NT2/D1 (cell line): ENCODE measurements at regions not wholly inside any gene's neighbourhood (a gene's known extent, or its start where the extent isn't known, plus 50 kb on each side); places are given as distances from the start of the nearest gene placed in this dataset.

Experiments
- DNase-seq: peaks from one replicate; pipeline ENCODE4 v3.0.0-alpha.2; 2011; ENCODE audit warnings: low read depth, low spot score
- H3K27me3 ChIP-seq: 2 replicates; pipeline ENCODE4 v1.6.0; 2011; ENCODE audit warnings: mild to moderate bottlenecking; ENCODE audit not compliant: insufficient read length, insufficient read depth
- H3K36me3 ChIP-seq: 2 replicates; pipeline ENCODE4 v1.6.1; 2011; ENCODE audit warnings: mild to moderate bottlenecking, low read length, mixed read lengths; ENCODE audit not compliant: insufficient read depth, insufficient read length
- H3K4me1 ChIP-seq: 2 replicates; pipeline ENCODE4 v1.5.1; 2011; ENCODE audit not compliant: insufficient read depth, insufficient read length
- H3K4me3 ChIP-seq: 2 replicates; pipeline ENCODE4 v1.5.1; 2011; ENCODE audit warnings: low read depth; ENCODE audit not compliant: insufficient read length
- H3K9ac ChIP-seq: 2 replicates; pipeline ENCODE4 v1.6.0; 2011; ENCODE audit warnings: low read depth; ENCODE audit not compliant: insufficient read length
- H3K9me3 ChIP-seq: 2 replicates; pipeline ENCODE4 v1.5.1; 2011; ENCODE audit warnings: mild to moderate bottlenecking, low read length; ENCODE audit not compliant: insufficient read depth
- SUZ12 ChIP-seq: IDR thresholded peaks from 2 replicates; pipeline ENCODE4 v1.6.1; 2011; ENCODE audit not compliant: insufficient read length, insufficient read depth; ENCODE audit errors: extremely low read depth
- YY1 ChIP-seq: IDR thresholded peaks from 2 replicates; pipeline ENCODE4 v1.6.1; 2011; ENCODE audit not compliant: insufficient read length, insufficient read depth
- ZNF274 ChIP-seq: IDR thresholded peaks from 2 replicates; pipeline ENCODE4 v1.6.1; 2011; ENCODE audit warnings: mild to moderate bottlenecking, low read depth, low read length

- Histone ChIP-seq H3K27me3 (no peaks in the 10 kb centered on the region), H3K9me3 (no peaks in the 10 kb centered on the region), H3K36me3 (no peaks in the 10 kb centered on the region), H3K4me3 (no peak overlapping the region), H3K4me1 (no peaks in the 10 kb centered on the region), H3K9ac (no peak overlapping the region)
- no peak for TF ChIP-seq YY1
- TF ChIP-seq SUZ12: no peak
- TF ChIP-seq ZNF274: no peak
- DNase-seq: no peak
Observed at GRCh38 chr9:17926246-17926645, 347.4 kb downstream of the SH3GL2 start.

GRCh38 chr9:17927616-17928015 lies 348.8 kb downstream of the SH3GL2 start:
- TF ChIP-seq ZNF274 (no peak), SUZ12 (no peak), YY1 (no peak)
- Histone ChIP-seq H3K36me3 (no peaks in the 10 kb centered on the region), H3K27me3 (no peaks in the 10 kb centered on the region), H3K9me3 (no peaks in the 10 kb centered on the region), H3K4me1 (no peaks in the 10 kb centered on the region), H3K4me3 (no peak overlapping the region), H3K9ac (no peak overlapping the region)
- no peak for DNase-seq

- H3K27me3 ChIP-seq: no peaks in the 10 kb centered on the region
- H3K9ac ChIP-seq: no peak overlapping the region
- TF ChIP-seq ZNF274 (no peak), YY1 (no peak), SUZ12 (no peak)
- no peaks in the 10 kb centered on the region for H3K9me3 ChIP-seq
- no peaks in the 10 kb centered on the region for H3K36me3 ChIP-seq
- DNase-seq: no peak
- no peaks in the 10 kb centered on the region for H3K4me1 ChIP-seq
- H3K4me3 ChIP-seq: no peak overlapping the region
Observed at GRCh38 chr9:17928228-17928627, 349.4 kb downstream of the SH3GL2 start.

GRCh38 chr9:17928768-17929167 lies 349.9 kb downstream of the SH3GL2 start:
- H3K4me1 ChIP-seq: no peaks in the 10 kb centered on the region
- no peaks in the 10 kb centered on the region for H3K9me3 ChIP-seq
- H3K36me3 ChIP-seq: no peaks in the 10 kb centered on the region
- DNase-seq: no peak
- no peaks in the 10 kb centered on the region for H3K27me3 ChIP-seq
- no peak for TF ChIP-seq SUZ12
- TF ChIP-seq YY1: no peak
- H3K4me3 ChIP-seq: no peak overlapping the region
- no peak overlapping the region for H3K9ac ChIP-seq

GRCh38 chr9:17929506-17929905 lies 350.6 kb downstream of the SH3GL2 start:
- no peak overlapping the region for H3K4me3 ChIP-seq
- H3K27me3 ChIP-seq: no peaks in the 10 kb centered on the region
- no peak overlapping the region for H3K9ac ChIP-seq
- no peaks in the 10 kb centered on the region for H3K36me3 ChIP-seq
- H3K4me1 ChIP-seq: no peaks in the 10 kb centered on the region
- H3K9me3 ChIP-seq: no peaks in the 10 kb centered on the region
- DNase-seq: no peak
- no peak for TF ChIP-seq SUZ12

GRCh38 chr9:17930071-17930470 lies 351.2 kb downstream of the SH3GL2 start:
- no peaks in the 10 kb centered on the region for H3K27me3 ChIP-seq
- no peaks in the 10 kb centered on the region for H3K9me3 ChIP-seq
- H3K4me3 ChIP-seq: no peak overlapping the region
- no peaks in the 10 kb centered on the region for H3K4me1 ChIP-seq
- H3K36me3 ChIP-seq: no peaks in the 10 kb centered on the region
- DNase-seq: no peak
- TF ChIP-seq YY1 (no peak), ZNF274 (no peak), SUZ12 (no peak)
- H3K9ac ChIP-seq: no peak overlapping the region

- no peaks in the 10 kb centered on the region for H3K4me1 ChIP-seq
- H3K9me3 ChIP-seq: no peaks in the 10 kb centered on the region
- DNase-seq: no peak
- no peaks in the 10 kb centered on the region for H3K36me3 ChIP-seq
- no peak for TF ChIP-seq ZNF274
- TF ChIP-seq SUZ12: no peak
- no peak for TF ChIP-seq YY1
- no peak overlapping the region for H3K4me3 ChIP-seq
- H3K9ac ChIP-seq: no peak overlapping the region
- no peaks in the 10 kb centered on the region for H3K27me3 ChIP-seq
Observed at GRCh38 chr9:17936365-17936764, 357.5 kb downstream of the SH3GL2 start.

- Histone ChIP-seq H3K4me1 (no peaks in the 10 kb centered on the region), H3K9ac (no peak overlapping the region), H3K27me3 (no peaks in the 10 kb centered on the region), H3K9me3 (no peaks in the 10 kb centered on the region), H3K36me3 (no peaks in the 10 kb centered on the region), H3K4me3 (no peak overlapping the region)
- TF ChIP-seq ZNF274: no peak
- TF ChIP-seq SUZ12: no peak
- no peak for TF ChIP-seq YY1
- no peak for DNase-seq
Observed at GRCh38 chr9:17938035-17938655, 359.3 kb downstream of the SH3GL2 start.

- no peak for TF ChIP-seq YY1
- no peak for TF ChIP-seq ZNF274
- TF ChIP-seq SUZ12: no peak
- no peak for DNase-seq
- H3K9ac ChIP-seq: no peak overlapping the region
- no peaks in the 10 kb centered on the region for H3K36me3 ChIP-seq
- no peak overlapping the region for H3K4me3 ChIP-seq
- no peaks in the 10 kb centered on the region for H3K27me3 ChIP-seq
- H3K9me3 ChIP-seq: no peaks in the 10 kb centered on the region
- H3K4me1 ChIP-seq: no peaks in the 10 kb centered on the region
Observed at GRCh38 chr9:17942498-17942897, 363.6 kb downstream of the SH3GL2 start.
